ENCODE measurements at regions not wholly inside any gene's neighbourhood (a gene's known extent, or its start where the extent isn't known, plus 50 kb on each side); places are given as distances from the start of the nearest gene placed in this dataset.

- TF ChIP-seq, protein P1, sequence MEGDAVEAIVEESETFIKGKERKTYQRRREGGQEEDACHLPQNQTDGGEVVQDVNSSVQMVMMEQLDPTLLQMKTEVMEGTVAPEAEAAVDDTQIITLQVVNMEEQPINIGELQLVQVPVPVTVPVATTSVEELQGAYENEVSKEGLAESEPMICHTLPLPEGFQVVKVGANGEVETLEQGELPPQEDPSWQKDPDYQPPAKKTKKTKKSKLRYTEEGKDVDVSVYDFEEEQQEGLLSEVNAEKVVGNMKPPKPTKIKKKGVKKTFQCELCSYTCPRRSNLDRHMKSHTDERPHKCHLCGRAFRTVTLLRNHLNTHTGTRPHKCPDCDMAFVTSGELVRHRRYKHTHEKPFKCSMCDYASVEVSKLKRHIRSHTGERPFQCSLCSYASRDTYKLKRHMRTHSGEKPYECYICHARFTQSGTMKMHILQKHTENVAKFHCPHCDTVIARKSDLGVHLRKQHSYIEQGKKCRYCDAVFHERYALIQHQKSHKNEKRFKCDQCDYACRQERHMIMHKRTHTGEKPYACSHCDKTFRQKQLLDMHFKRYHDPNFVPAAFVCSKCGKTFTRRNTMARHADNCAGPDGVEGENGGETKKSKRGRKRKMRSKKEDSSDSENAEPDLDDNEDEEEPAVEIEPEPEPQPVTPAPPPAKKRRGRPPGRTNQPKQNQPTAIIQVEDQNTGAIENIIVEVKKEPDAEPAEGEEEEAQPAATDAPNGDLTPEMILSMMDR (IDR thresholded peaks at IDR 0.05; ENCODE audit: poor library complexity): no peak
- TF ChIP-seq EZH2 (IDR thresholded peaks at IDR 0.05; ENCODE audit: borderline replicate concordance): no peak
These were observed 549.2 kb upstream of the KLF12 start for GRCh38 chr13:74683411-74683810.
